HL-60 (cell line): ENCODE measurements at regions not wholly inside any gene's neighbourhood (a gene's known extent, or its start where the extent isn't known, plus 50 kb on each side); places are given as distances from the start of the nearest gene placed in this dataset.

Experiments used
- DNase-seq, 2 experiments: peaks; one replicate each; pipeline ENCODE4 v3.0.0-alpha.2; 2010 to 2020; ENCODE audit warnings: low read depth in 1 of 2, low spot score in 1 of 2
- H3K27ac ChIP-seq: fragments of 250-450 bp; sonication (Bioruptor Pico); replicated peaks from 2 replicates; pipeline ENCODE4 v1.5.1; 2020; ENCODE audit warnings: mild to moderate bottlenecking, moderate library complexity
- H3K27me3 ChIP-seq: fragments of 250-450 bp; sonication (Bioruptor Pico); 2 replicates; pipeline ENCODE4 v1.5.1; 2021; ENCODE audit warnings: mild to moderate bottlenecking, moderate library complexity; ENCODE audit not compliant: insufficient read depth, poor library complexity, severe bottlenecking
- H3K4me3 ChIP-seq: replicated peaks from 2 replicates; pipeline ENCODE4 v1.5.1; 2011; ENCODE audit warnings: mild to moderate bottlenecking, control low read depth, low read length; ENCODE audit not compliant: insufficient read depth
- GABPA ChIP-seq: IDR thresholded peaks from 2 replicates; pipeline ENCODE4 v1.6.1; 2012; ENCODE audit warnings: low read depth
- POLR2AphosphoS5 ChIP-seq: IDR thresholded peaks from 2 replicates; pipeline ENCODE4 v1.6.1; 2012; ENCODE audit warnings: low read depth
- SPI1 ChIP-seq: IDR thresholded peaks from 2 replicates; pipeline ENCODE4 v1.6.1; 2012; ENCODE audit warnings: low read depth, mild to moderate bottlenecking, borderline replicate concordance
- TF ChIP-seq, protein P1 (sequence below): IDR thresholded peaks from 2 replicates; pipeline ENCODE4 v1.6.1; 2012; ENCODE audit warnings: low read depth; ENCODE audit not compliant: insufficient replicate concordance
- TF ChIP-seq, protein P2 (sequence below): IDR thresholded peaks from one replicate; pipeline ENCODE4 v1.5.1; 2011; ENCODE audit warnings: low read length, control low read depth, inconsistent platforms; ENCODE audit not compliant: insufficient read depth

DNA sequence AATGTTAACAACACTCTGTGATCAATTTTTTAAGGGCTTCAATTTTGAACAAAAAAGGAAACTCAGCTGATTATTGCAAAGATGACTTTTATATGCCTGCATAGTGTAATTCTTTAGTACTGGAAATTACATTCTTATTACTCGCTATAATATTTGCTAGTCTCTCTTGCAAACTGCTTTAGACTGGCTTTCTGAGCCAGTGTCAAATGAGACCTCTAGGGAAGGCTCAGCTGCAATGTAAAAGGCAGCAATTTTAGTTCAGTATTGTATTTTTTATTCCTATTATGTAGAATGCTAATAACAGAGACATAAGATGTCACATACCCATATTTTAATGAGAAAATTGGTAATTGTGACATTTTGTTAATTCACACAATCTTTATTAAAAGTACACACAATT, 338.1 kb upstream of the LYPLAL1 start:
- TF ChIP-seq GABPA (no peak), SPI1 (no peak), POLR2AphosphoS5 (no peak)
- TF ChIP-seq, protein P1, sequence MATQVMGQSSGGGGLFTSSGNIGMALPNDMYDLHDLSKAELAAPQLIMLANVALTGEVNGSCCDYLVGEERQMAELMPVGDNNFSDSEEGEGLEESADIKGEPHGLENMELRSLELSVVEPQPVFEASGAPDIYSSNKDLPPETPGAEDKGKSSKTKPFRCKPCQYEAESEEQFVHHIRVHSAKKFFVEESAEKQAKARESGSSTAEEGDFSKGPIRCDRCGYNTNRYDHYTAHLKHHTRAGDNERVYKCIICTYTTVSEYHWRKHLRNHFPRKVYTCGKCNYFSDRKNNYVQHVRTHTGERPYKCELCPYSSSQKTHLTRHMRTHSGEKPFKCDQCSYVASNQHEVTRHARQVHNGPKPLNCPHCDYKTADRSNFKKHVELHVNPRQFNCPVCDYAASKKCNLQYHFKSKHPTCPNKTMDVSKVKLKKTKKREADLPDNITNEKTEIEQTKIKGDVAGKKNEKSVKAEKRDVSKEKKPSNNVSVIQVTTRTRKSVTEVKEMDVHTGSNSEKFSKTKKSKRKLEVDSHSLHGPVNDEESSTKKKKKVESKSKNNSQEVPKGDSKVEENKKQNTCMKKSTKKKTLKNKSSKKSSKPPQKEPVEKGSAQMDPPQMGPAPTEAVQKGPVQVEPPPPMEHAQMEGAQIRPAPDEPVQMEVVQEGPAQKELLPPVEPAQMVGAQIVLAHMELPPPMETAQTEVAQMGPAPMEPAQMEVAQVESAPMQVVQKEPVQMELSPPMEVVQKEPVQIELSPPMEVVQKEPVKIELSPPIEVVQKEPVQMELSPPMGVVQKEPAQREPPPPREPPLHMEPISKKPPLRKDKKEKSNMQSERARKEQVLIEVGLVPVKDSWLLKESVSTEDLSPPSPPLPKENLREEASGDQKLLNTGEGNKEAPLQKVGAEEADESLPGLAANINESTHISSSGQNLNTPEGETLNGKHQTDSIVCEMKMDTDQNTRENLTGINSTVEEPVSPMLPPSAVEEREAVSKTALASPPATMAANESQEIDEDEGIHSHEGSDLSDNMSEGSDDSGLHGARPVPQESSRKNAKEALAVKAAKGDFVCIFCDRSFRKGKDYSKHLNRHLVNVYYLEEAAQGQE = no peak
- TF ChIP-seq, protein P2, sequence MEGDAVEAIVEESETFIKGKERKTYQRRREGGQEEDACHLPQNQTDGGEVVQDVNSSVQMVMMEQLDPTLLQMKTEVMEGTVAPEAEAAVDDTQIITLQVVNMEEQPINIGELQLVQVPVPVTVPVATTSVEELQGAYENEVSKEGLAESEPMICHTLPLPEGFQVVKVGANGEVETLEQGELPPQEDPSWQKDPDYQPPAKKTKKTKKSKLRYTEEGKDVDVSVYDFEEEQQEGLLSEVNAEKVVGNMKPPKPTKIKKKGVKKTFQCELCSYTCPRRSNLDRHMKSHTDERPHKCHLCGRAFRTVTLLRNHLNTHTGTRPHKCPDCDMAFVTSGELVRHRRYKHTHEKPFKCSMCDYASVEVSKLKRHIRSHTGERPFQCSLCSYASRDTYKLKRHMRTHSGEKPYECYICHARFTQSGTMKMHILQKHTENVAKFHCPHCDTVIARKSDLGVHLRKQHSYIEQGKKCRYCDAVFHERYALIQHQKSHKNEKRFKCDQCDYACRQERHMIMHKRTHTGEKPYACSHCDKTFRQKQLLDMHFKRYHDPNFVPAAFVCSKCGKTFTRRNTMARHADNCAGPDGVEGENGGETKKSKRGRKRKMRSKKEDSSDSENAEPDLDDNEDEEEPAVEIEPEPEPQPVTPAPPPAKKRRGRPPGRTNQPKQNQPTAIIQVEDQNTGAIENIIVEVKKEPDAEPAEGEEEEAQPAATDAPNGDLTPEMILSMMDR = no peak
- H3K27ac ChIP-seq = no peak overlapping the region
- H3K27me3 ChIP-seq = no peaks in the 10 kb centered on the region
- DNase-seq = no peak
- H3K4me3 ChIP-seq = no peak overlapping the region

DNA sequence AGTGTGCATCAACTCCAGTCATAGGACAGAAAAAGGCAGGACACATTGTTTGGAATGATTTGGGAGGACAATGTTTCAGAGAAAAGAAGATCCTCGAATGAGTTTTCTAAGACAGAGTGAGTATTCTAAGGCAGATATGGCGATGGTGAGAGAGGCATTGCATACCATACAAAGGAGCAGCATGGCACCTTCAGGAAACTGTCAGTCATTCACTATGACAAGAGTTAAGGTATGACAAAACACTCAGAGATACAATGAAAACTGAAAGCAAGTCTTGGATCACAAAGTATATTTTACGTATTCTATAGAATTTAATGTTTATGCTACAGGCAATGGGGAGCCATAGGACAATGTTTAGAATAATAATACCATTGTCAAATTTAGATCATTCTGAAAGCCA, 337.4 kb upstream of the LYPLAL1 start:
- H3K27me3 ChIP-seq = no peaks in the 10 kb centered on the region

DNA sequence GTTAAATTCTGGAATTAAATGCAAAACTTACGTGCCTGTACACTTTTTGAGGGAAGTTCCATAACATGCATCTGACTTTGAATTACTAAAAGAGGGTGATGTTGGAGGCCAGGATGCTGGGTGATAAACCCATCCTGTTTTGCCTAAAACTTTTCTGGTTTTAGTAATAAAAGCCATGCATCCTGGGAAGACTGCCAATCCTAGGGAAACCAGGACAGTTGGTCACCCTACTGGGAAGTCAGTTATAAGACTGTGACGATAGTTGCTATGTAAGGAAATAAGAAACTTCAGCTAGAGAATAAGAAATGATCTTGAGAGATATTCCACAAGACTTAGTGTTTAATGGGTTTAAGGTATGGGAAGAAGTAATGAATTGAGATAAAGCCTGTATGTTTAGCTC, 336.6 kb upstream of the LYPLAL1 start:
- DNase-seq = no peak
- no peak overlapping the region for H3K4me3 ChIP-seq
- no peak for TF ChIP-seq POLR2AphosphoS5
- TF ChIP-seq, protein P2 = no peak
- TF ChIP-seq, protein P1 = no peak
- no peak for TF ChIP-seq SPI1
- no peak for TF ChIP-seq GABPA
- H3K27ac ChIP-seq = no peak overlapping the region
- no peaks in the 10 kb centered on the region for H3K27me3 ChIP-seq

More for the DNA sequence above, 337.4 kb upstream of the LYPLAL1 start:
- TF ChIP-seq, protein P1 = no peak
- TF ChIP-seq POLR2AphosphoS5 (no peak), SPI1 (no peak), GABPA (no peak)
- TF ChIP-seq, protein P2 = no peak
- H3K4me3 ChIP-seq = no peak overlapping the region
- DNase-seq = no peak
- H3K27ac ChIP-seq = no peak overlapping the region
